ENCODE measurements at regions not wholly inside any gene's neighbourhood (a gene's known extent, or its start where the extent isn't known, plus 50 kb on each side); places are given as distances from the start of the nearest gene placed in this dataset.
"Not testable (repeated sequence)": the region's sequence is repeated elsewhere in the genome, so short reads cannot be mapped to it uniquely, and the experiment has no call there.

DNA sequence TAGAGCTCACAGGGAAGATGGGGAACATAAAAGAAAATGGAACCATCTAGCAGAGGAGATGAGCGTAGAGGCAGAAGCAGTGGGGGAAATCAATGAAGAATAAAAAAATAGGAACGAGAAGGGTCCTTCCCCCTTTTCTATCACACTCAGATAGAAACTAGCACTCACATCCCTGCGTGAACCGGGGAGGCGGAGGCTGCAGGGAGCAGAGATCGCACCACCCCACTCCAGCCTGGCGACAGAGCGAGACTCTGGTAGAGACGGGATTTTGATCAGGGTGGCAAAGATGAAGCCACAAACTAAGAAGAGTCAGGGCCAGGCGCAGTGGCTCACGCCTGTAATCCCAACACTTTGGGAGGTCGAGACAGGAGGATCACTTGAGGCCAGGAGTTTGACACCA is 64.7 kb upstream of the ECHDC3 start:
- peaks cover 17% of the 10 kb centered on the region for H3K27me3 Mint-ChIP-seq
- DNase-seq (no peak), ATAC-seq (no peak)
- H3K9me3 Mint-ChIP-seq, result peaks cover 0 to 5% of the 10 kb centered on the region in 2 donors
- no peak overlapping the region for H3K27ac Mint-ChIP-seq
- H3K4me1 Mint-ChIP-seq, result peaks cover 27% of the 10 kb centered on the region
- H3K4me3 Mint-ChIP-seq, result no peak overlapping the region

- ATAC-seq, result no peak
- H3K9me3 Mint-ChIP-seq, result peaks cover 0 to 5% of the 10 kb centered on the region in 2 donors
- H3K4me1 Mint-ChIP-seq, result peaks cover 28% of the 10 kb centered on the region
- DNase-seq, result no peak
- H3K27me3 Mint-ChIP-seq, result peaks cover 7% of the 10 kb centered on the region
- H3K27ac Mint-ChIP-seq, result no peak overlapping the region
- no peak overlapping the region for H3K4me3 Mint-ChIP-seq
Observed at GRCh38 chr10:11673346-11674280, 62.2 kb upstream of the USP6NL start.

DNA sequence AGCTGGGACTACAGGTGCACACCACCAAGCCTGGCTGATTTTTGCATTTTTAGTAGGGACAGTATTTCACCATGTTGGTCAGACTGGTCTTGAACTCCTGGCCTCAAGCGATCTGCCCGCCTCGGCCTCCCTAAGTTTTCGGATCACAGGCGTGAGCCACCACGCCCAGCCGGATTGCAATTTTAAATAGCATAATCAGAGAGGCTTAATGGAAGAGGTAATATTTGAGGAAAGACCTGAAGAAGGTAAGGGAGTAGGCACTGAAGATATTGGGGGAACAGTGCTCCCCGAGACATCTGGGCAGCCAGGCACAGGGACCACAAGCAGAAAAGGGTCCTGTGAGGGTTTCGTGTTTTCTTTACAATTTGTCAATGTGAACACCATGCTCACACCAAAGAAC is 61.4 kb upstream of the USP6NL start:
- no peak overlapping the region for H3K27ac Mint-ChIP-seq
- peaks cover 0 to 5% of the 10 kb centered on the region in 2 donors for H3K9me3 Mint-ChIP-seq
- peaks cover 7% of the 10 kb centered on the region for H3K27me3 Mint-ChIP-seq
- H3K4me3 Mint-ChIP-seq, result no peak overlapping the region
- DNase-seq (no peak), ATAC-seq (no peak)
- peaks cover 28% of the 10 kb centered on the region for H3K4me1 Mint-ChIP-seq

DNA sequence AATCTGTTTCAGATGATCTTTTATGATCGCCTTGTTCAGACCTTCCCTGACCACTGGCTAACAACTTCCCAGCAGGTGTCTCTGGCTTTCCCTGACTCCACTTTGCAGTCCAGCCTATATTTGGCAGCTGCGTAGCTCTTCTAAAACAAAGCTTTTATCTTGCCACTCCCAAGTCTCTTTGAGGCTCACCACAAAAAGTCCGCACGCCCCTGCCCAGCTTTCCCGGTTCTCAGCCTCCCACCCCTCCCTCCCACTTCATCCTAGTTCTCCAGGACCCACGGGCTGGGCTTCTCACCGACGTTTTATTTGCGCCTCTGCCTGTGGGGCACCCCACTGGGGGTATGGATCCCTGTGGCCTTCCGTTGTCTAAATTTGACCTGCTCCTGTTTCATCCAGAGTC is 58.9 kb upstream of the USP6NL start:
- H3K4me1 Mint-ChIP-seq, result peaks cover 28% of the 10 kb centered on the region
- no peak for ATAC-seq

GRCh38 chr10:11668847-11669610 is 57.6 kb upstream of the USP6NL start:
- peaks cover 9 to 14% of the 10 kb centered on the region in 2 donors for H3K9me3 Mint-ChIP-seq
- H3K4me1 Mint-ChIP-seq, result peaks cover 30% of the 10 kb centered on the region
- H3K4me3 Mint-ChIP-seq, result no peak overlapping the region
- DNase-seq (no peak), ATAC-seq (no peak)
- peaks cover 7% of the 10 kb centered on the region for H3K27me3 Mint-ChIP-seq
- H3K27ac Mint-ChIP-seq, result no peak overlapping the region

More for the DNA sequence above, 58.9 kb upstream of the USP6NL start:
- DNase-seq, result no peak
- Mint-ChIP-seq H3K27me3 (peaks cover 7% of the 10 kb centered on the region), H3K27ac (no peak overlapping the region), H3K4me3 (no peak overlapping the region), H3K9me3 (peaks cover 6 to 12% of the 10 kb centered on the region in 2 donors)

- DNase-seq, result no peak
- no peak for ATAC-seq
- Mint-ChIP-seq H3K9me3 (peaks cover 14 to 15% of the 10 kb centered on the region in 2 donors), H3K4me3 (no peak overlapping the region), H3K4me1 (peaks cover 27% of the 10 kb centered on the region), H3K27me3 (no peaks in the 10 kb centered on the region), H3K27ac (no peak overlapping the region)
Observed at GRCh38 chr10:11667756-11668155, 56.3 kb upstream of the USP6NL start.

DNA sequence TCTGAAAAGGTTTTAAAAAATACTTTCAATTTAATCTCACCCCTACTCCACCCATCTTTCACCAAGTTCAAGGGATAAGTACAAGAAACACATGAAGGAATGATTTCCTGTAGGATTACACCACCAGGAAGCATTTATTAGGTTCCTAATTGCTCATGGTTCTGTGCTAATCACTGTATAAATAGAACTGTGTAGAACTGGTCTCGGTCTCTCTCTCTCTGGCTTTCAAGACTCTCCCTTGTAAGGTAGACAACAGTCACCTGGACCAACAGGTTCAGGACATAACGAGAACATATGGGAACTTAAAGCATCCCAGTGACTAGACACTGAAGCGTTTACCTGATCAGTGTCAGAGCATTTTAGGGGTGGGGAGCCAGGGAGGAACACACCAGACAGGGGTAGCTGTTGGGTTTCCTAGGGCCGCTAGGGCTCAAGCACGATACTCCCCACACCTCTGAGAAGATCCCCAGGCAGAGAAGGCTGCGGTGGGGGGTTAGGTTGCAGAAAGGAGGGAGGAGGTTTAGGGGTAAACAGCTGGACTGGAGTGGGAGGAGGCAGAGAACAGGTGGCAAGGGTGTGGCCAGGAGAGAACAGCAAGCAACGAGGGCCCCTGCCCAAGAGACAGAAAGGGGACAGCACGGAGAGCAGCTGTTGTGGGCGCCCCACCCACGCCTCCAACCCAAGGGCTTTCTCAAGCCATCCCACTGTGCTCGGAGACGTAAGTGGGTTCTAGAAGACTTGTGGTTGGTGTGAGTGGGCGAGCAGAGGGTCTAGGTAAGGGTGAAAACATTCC is 52.5 kb upstream of the USP6NL start:
- Mint-ChIP-seq H3K4me3 (no peak overlapping the region), H3K9me3 (peaks cover 14 to 15% of the 10 kb centered on the region in 2 donors), H3K27ac (no peak overlapping the region), H3K4me1 (peaks cover 30% of the 10 kb centered on the region), H3K27me3 (no peaks in the 10 kb centered on the region)
- no peak for DNase-seq
- ATAC-seq, result no peak

DNA sequence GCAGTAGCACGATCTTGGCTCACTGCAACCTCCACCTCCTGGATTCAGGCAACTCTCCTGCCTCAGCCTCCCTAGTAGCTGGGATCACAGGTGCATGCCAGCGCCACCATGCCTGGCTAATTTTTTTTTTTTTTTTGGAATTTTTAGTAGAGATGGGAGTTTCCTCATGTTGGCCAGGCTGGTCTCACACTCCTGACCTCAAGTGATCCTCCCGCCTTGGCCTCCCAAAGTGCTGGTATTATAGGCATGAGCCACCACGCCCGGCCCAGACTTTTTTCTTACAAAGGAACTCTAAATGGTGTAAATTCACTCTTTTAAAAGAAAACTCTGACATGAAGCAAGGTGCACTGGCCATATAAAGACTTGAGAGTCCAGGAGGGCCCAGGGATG is 51.7 kb upstream of the USP6NL start:
- peaks cover 29% of the 10 kb centered on the region for H3K4me1 Mint-ChIP-seq
- not testable (repeated sequence) for H3K27ac Mint-ChIP-seq, ATAC-seq, DNase-seq, H3K27me3 Mint-ChIP-seq, H3K4me3 Mint-ChIP-seq
- H3K9me3 Mint-ChIP-seq, result peaks cover 14 to 15% of the 10 kb centered on the region in 2 donors

- H3K4me1 Mint-ChIP-seq, result peaks cover 29% of the 10 kb centered on the region
- DNase-seq (no peak), ATAC-seq (no peak)
- peaks cover 13 to 15% of the 10 kb centered on the region in 2 donors for H3K9me3 Mint-ChIP-seq
- H3K27me3 Mint-ChIP-seq, result no peaks in the 10 kb centered on the region
- no peak overlapping the region for H3K27ac Mint-ChIP-seq
- H3K4me3 Mint-ChIP-seq, result no peak overlapping the region
Observed at GRCh38 chr10:11661441-11661840, 50.0 kb upstream of the USP6NL start.
